Bone marrow (tissue), 2 donors: ENCODE measurements at regions not wholly inside any gene's neighbourhood (a gene's known extent, or its start where the extent isn't known, plus 50 kb on each side); places are given as distances from the start of the nearest gene placed in this dataset.
"Not testable (repeated sequence)": the region's sequence is repeated elsewhere in the genome, so short reads cannot be mapped to it uniquely, and the experiment has no call there.

Experiments
- DNase-seq, 2 donors: peaks; one replicate each; lab custom pipeline; 2025; lab: John Stamatoyannopoulos, UW

DNA sequence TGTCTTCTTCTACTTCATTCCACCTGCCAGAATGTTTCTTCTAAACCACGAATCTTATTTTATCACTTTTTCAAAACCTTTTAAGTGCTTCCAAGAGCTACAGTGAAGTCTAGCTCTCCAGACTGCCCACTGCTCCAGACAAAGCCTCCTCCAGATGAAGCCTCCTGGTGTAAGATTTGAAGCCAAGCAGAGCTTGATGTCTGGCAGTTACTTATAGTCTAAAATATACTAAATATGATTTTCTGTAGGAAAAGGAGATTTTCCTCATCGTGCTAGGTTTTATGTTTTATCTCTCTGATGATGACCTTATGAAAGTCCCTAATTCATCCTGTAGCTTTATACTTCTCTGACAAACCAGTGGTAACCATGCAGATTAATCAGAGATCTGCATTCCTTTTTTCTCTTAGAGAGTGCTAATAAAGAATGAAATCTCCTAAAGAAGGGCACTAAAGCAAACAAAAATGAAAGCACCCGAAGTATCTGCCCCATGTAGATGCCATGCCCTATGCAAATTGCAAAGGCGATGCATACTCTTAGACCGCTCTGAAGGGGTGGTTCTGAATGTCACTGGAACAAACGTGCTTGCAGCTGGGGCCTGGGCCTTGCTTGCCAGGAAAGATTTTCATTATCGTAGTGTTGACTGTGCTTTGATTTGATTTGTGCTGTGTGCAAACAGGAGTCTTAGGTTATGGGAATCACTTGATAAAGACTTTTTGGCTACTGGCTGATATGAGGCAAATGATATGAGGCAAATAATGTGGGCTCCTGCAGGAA is 314.2 kb downstream of the PID1 start:
- DNase-seq = no peak

DNA sequence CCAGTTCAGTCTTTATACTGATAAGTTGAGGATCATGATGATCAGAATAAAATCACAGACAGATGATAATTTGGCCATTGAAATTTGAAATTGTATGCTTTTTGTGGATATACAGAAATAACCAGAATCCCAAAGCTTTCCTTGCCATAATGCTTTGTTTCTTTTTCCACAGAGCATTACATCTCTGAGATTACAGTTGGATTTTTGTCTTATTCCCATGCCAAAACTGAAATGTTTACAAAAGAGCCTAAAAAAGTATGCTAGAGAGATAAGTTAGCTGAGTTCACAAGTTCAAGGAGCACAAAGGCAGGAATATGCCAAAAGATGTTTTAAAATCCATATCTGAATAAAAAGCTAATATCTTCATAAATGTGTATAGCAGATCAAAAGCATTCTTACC is 321.3 kb downstream of the PID1 start:
- no peak for DNase-seq

DNA sequence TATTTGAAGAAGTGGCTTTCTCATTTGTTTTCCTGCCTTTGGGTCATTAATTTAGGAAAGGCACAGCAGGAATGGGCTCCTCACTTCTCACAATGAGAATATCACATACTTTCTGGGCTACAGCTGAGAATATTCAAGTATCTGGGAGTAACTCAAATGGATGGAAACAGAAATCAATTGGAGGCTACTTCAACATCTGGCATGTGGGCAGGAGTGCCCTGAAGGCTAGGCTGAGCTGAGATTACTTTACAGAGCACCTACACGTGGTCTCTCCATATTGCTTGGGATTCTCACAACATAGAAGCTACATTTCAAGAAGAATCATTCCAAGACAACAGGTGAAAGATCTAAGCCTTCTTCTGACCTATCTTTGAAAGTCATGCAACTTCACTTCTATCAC is 325.4 kb downstream of the PID1 start:
- no peak for DNase-seq

DNA sequence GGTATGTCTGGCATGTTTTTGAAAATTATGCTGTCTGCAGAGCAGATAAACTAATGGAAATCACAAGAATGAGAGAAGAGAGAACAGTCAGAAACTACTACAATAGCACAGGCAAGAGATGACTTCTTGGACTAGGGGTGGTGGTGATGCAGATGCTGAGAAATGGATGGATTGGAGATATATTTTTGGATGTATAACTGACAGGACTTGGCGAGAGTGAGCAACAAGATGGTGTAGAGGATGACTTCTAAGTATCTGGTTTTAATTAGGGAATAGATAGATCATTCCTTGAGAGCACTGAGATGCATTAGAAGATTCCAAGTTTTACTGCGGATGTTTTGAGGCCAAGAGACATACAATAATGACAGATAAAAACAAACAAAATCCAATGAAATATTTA is 328.2 kb downstream of the PID1 start:
- no peak for DNase-seq

DNA sequence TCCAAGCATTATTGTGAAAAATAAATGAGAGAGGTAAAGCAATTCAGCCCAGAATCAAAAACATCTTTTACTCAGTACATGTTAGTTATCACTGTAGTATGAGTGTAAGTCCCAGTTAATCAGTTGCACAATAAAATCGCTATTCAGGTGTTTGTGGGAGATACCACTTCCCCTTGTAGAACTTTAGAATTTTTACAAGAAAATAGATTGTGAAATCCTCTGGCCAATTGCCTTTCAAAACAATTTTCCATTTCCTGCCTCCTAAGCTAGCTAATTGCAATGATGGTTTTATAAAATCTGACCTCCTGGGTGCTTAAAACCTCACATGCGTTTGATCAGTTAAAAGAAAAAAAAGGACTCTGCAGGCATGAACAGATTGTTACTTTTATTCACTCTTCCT is 332.5 kb downstream of the PID1 start:
- DNase-seq = no peak

DNA sequence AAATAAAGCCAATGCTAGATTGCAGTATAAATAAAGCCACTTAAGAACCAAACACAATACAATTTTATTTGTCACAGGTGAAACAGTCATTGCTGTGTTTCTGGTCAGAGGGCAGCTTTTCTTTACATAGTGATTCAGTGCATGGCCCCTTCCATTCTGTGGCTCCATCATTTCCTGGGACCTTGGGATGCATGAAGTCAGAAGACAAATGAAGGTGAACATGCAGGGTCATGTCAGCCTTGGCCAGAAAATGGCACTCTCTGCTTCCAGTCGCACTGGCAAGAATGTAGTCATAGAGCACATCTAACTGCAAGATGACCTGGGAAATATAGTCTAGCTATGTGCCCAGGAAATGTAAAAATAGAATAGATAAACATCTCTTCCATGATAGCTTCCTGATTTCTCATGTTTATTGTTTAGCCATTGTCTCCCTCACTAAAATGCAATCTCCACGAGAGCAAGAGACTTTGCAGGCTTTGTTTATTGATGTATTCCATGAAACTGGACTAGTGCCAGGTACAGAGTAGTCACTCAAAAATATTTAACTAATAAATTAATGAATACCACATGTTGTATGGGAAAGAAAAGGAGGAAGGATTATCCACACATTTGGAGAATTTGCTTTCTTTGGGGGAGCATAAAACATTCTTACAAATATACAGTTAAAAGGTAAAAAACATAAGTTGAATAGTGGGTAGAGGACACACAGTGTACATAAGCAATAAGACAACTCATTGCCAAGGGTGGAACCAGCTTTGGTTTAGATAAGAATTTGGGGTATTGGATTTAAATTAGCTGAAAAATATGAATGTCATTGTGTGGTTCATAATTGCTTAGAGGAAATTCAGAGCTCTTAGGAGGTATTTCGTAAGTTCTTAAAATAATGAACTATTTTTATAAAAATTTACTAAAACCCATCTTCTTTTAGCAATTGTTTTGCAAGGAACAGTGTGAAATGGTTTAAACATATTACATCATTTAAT is 343.8 kb downstream of the PID1 start:
- no peak for DNase-seq

DNA sequence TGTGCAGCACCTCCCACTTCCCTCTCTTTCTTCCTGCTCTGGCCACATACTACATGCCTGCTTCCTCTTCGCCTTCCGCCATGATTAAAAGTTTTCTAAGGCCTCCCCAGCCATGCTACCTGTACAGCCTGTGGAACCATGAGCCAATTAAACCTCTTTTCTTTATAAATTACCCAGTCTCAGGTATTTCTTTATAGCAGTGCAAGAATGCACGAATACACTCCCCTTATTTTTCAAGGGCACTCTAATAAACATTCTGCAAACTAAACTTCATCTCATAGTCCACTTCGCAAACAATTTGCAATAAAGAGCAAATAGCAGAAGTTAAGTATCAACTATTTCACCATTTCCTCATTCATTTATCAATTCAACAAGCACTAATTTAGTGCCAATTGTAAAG is 351.3 kb downstream of the PID1 start:
- no peak for DNase-seq

DNA sequence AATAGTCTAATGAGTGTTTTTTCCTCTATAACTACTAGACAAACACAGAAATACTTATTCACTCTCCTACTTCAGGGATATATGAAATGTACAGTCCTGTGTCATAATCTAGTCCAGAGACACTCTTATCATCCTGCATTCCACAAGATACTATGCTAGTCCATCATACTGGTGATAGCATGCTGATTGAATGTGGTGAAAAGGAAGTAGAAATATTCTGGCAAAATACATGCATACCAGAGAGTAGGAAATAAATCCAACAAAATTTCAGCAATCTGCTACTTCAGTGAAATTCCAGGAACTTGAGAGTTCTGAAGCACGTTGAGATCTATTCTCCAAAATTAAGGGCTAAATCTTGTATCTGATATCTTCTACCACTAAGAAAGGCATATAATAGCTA is 353.9 kb downstream of the PID1 start:
- DNase-seq = no peak

DNA sequence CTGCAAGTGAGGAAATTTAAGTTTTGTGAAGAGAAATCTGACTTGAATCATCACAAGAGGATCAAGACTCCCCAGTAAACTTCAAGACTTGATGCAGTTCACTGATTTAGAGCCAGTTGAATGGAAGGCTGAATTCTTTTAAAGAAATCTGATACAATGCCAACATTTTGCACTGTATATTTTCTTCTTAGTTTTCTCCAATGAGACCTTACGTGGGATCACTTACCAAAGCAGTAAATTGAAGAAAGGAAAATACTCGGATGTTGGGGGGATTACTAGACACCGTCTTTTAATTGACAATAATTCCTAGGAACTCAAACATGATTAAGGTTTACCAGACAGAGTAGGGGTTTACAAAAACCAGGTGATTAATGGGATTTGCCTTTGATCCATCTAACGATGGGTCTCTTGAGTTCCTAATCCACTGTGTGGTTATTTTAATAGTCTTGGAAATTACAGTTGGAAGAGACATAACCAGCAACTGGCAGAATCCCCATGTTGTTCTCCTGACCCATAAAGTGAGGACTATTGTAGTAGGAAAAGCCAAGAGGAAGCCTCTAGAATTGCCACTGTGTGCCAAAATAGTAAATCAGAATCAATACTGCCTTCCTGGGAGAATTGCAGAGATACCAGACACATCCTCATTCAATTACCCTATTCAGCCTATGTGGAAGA is 354.5 kb downstream of the PID1 start:
- no peak for DNase-seq

DNA sequence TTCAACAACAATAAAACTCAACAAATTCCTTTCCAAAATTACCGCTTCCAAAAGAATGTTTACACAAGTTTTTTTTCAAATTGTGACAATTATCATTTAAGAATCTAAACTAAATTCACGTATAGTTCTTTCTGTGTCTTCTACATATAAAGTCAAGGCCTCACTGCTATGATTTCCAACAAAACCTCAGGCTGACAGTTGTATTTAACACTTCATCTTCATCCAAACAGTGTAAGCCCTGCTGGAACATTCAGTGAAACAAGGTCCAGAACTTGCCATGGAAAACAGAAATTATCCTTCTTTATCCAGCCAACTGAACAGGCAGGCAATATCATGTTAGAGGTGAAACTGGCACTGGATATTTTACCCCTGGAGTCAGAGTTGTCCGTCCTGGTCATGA is 357.9 kb downstream of the PID1 start:
- no peak for DNase-seq

DNA sequence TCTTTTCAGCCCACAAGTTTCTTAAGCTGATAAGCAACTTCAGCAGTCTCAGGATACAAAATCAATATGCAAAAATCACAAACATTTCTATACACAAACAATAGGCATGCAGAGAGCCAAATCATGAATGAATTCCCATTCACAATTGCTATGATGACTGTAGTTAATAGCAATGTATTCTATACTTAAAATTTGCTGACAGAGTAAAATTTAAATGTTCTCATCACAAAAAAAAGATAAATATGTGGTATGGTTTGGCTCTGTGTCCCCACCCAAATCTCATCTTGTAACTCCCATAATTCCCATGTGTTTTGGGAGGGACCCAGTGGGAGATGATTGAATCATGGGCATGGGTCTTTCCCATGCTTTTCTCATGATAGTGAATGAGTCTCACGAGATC is 360.2 kb downstream of the PID1 start:
- not testable (repeated sequence) for DNase-seq

DNA sequence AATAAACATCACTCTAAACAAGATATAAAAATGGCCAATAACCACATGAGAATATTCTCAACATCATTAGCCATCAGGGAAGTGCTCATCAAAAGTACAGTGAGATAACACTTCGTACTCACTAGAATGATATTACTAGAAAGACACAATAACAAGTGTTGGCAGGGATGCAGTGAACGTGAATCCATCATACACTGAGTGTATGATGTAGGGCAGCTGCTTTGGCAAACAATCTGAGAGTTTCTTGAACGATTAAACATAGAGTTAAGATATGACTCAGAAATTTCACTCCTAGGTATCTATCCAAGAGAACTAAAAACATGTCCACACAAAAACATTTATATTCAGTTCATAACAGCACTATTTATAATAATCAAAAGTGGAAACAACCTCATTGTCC is 368.9 kb downstream of the PID1 start:
- no peak for DNase-seq

DNA sequence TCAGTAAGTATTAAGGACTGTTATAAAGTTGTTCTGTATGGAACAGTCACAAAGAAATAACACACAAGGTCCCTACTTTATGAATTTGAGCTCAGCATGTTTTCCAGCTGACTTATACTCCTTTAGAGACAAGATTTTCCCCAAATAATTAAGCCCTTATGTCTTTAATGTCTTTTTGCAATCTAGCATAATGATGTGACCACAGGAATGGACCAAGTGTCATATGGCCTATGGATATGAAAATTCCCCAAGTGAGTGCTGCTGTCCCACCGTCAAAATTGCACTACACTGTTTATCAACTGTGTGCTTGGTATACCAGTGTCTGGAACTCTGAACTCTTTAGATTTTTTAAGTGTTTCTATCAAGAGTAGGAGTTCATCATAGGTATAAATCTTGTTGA is 369.6 kb downstream of the PID1 start:
- DNase-seq = no peak

DNA sequence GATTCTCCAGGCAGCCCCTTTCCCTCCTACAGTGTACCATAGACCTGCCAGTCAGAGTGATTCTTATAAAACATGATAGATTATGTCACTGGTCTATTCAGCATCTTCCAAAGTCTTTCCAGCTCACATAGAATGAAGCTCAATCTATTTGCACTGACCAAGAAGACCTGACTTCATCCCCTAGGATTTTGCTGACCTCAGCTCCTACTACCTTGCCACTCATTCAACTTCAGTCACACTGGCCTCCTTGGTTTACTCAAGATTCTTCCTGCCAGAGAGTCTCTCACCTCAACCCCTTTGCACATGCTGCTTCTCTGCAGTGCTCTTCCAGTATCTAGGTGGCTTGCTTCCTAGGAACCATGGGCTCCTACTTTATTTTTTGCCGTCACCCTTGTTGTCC is 392.9 kb downstream of the PID1 start:
- DNase-seq = no peak

DNA sequence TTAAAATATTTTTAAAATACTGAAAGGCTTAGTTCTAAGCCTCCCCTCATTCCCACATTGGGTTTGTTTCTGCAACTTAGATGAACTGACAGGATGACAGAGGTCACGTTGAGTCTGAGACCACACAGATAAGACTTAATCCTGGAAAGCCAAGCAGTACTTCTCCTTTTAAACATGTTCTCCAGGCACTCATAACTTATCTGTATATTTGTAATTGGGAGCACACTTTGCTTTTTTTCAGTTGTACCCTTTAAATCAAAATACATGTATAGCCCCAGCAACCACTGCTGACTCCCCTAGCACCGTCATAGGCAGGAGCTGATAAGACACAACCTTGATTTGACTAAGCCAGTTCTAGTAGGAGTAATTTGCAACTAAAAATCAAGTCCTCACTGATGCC is 394.8 kb downstream of the PID1 start:
- DNase-seq = no peak

DNA sequence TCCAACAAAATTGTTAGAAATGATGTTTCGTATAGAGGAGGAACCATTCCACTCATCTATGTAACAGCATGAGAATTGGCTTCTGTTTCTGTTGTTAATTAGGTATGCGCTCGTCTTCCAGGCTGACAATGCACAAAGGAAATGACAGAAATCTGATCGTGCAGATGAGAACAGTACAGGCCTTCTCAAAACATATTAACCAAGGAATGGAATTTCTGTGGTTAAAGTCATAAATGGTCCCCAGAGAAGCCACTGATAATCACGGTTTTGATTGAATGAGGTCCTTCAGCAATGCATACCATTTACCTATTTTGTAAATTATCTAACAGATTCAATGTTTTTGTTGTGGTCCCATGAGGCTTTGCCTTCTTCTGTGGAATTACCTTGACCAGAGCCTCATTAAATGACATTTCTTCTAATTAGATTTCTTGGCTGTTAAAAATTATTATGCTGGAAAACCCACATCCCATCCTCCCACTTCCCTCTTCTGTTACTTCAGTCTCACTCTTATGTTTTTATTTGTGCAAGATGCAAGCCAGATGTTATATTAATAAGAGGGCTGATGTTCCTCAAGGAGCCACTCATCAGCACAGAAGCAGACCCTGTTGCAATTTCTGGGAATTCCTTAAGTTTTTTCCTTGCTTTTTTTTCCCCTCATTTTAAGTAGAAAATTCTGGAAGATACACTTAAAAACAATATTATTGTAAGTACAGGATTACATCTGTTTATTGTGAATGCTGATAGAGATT is 395.8 kb downstream of the PID1 start:
- DNase-seq = no peak

DNA sequence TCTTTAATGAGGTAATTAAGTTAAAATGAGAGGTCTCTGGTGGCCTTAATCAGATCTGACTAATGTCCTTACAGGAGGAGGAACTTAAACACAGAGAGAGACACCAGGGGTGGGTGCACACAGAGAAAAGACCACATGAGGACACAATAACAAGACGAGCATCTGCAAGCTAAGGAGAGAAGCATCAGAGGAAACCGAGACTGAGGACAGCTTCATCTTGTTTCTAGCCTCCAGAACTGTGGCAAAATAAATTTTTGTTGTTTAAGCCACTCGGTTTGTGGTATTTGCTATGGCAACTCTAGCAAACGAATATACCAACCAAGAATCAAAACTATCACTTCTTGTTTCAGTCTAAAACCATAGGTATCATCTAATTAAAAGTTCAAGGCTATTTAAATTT is 400.1 kb downstream of the PID1 start:
- no peak for DNase-seq

DNA sequence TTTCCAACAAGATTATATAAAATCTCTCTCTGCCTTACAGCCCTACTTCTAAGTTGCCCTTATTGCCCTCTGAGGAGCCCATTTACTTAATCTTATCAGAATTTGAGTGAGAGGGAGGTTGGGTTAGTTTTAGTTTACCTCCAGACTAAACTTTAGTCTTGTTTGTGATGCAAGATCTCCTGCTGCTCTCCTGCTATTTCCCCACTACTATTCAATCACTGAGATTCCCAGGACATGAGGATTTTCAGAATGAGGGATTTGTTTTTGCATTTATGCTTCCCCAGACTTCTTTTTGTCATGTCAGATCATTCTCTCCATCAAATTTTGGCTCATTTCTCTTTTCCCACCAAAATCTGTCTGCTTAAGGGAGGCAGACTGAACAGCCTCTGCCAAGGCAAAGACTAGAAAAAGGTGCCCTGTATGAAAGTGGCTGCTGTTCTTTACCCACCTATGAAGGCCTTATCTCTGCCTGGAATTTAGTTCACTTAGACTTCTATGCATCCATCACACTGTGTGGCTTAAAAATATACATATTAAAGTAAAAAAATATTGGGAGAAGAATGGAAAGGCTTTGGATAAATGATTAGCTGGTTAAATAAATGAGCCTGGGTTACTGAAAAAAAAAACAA is 401.3 kb downstream of the PID1 start:
- no peak for DNase-seq

DNA sequence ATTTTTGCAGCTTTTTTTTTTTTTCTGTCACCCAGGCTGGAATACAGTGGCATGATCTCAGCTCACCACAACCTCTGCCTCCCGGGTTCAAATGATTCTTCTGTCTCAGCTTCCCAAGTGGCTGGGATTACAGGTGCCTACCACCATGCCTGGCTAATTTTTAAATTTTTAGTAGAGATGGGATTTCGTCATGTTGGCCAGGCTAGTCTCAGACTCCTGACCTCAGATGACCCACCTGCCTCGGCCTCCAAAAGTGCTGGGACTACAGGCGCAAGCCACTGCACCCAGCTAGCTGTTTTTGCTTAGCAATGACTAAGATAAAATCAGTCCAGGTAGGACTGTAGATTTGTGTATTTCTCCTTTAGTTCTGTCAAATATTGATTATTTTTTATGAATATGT is 403.7 kb downstream of the PID1 start:
- no peak for DNase-seq

DNA sequence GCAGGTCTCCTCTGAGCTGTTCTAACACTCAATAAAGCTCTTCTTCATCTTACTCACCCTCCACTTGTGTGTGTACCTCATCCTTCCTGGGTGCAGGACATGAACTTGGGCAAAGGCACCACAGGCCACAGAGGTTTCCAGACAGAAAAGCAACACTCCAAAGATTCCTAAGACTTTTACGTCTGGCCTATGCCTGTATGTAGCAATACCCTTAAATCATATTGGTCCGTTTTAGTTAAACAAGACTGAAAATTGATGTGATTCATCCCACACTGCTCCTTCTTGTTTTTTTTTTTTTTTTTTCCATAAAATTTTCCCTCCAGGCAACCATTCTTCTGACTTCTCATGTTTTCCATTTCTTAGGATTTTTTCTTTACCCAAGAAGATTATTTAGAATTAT is 404.3 kb downstream of the PID1 start:
- no peak for DNase-seq

DNA sequence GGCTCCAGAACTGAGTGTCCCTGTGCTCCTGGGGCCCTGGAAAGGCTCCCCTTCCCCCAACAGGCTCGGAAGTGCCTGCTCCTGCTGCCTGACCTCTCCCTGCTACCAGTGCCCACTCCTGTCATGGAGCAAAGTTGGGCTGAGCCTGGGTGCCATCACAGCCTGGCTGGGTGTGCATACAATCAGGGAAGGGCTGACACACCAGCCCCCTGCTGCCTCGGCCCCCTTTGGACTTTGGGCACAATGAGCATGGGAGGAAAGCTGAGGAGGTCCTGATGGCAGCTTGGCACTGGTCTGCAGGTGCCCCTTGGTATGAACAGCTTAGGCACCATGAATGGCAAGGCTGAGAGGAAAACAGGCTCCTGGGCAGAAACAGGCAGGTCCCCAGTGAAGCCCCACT is 405.0 kb downstream of the PID1 start:
- no peak for DNase-seq

DNA sequence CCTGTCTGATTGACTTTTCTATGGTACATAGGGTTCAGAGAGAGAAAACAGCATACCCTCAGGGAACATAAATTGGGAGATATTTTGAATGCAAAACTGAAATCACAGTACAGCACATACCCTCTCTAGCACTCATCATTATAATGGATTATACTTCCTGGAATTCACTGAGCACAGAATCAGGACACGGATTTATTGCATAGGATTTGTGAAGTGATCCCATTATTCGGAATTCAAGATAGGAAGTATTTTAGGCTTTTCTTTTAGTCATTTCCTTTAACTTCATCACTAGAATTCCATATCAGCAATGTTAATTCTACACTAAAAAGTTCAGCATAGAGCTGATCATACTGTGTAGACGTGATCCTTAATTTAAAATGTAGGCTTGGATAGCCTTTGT is 407.0 kb downstream of the PID1 start:
- no peak for DNase-seq
